Panc1 (cell line): ENCODE measurements at regions not wholly inside any gene's neighbourhood (a gene's known extent, or its start where the extent isn't known, plus 50 kb on each side); places are given as distances from the start of the nearest gene placed in this dataset.

Experiments
- ATAC-seq: fragments of 200-7000 bp; cut with Tn5 transposase; 2 replicates; pipeline ENCODE4 v1.9.1; 2020; ENCODE audit warnings: mild to moderate bottlenecking, moderate library complexity
- BruUV-seq: library from RNA; stranded (reverse); fragments of 400-500 nt; replicated peaks from 2 replicates; lab custom pipeline; 2021; lab: Mats Ljungman, UMichigan
- CTCF ChIA-PET: fragments of 300-600 bp; sonication (Branson Sonifier 250); formaldehyde crosslinking; loops from one replicate; lab custom pipeline; 2022; ENCODE audit warnings: antibody characterized with exemption; lab: Charles Lee
- POLR2A ChIA-PET: fragments of 300-600 bp; sonication (Branson Sonifier 250); formaldehyde crosslinking; loops from one replicate; lab custom pipeline; 2022; ENCODE audit warnings: antibody characterized with exemption; lab: Charles Lee
- DNase-seq: peaks from one replicate; pipeline ENCODE4 v3.0.0-alpha.2; 2010; ENCODE audit warnings: low read depth, low spot score
- H3K27ac ChIP-seq: 2 replicates; pipeline ENCODE4 v1.5.1; 2011; ENCODE audit warnings: mild to moderate bottlenecking, low read length, inconsistent platforms
- H3K27me3 ChIP-seq: fragments of 200-500 bp; sonication (Bioruptor generic); 2 replicates; pipeline ENCODE4 v1.6.0; 2014; ENCODE audit warnings: low read length, inconsistent platforms; ENCODE audit not compliant: control insufficient read depth, insufficient read depth
- H3K36me3 ChIP-seq: fragments of 200-500 bp; sonication (Bioruptor generic); 2 replicates; pipeline ENCODE4 v1.5.1; 2014; ENCODE audit warnings: inconsistent platforms, mild to moderate bottlenecking, low read length, moderate library complexity; ENCODE audit not compliant: control insufficient read depth, insufficient read depth
- H3K4me1 ChIP-seq: 2 replicates; pipeline ENCODE4 v1.5.1; 2011; ENCODE audit warnings: inconsistent platforms, mild to moderate bottlenecking, low read length, moderate library complexity; ENCODE audit not compliant: control insufficient read depth, insufficient read depth
- H3K4me3 ChIP-seq, 2 experiments: 2 replicates each; pipeline ENCODE4 v1.5.1; 2011 to 2012; ENCODE audit warnings: low read depth in 2 of 2, low read length in 2 of 2, mild to moderate bottlenecking in 2 of 2, inconsistent platforms in 1 of 2, moderate library complexity in 1 of 2
- H3K9me3 ChIP-seq: fragments of 200-500 bp; sonication (Bioruptor generic); 2 replicates; pipeline ENCODE4 v1.5.1; 2014; ENCODE audit warnings: low read depth, mild to moderate bottlenecking, inconsistent platforms, low read length, moderate library complexity; ENCODE audit not compliant: control insufficient read depth, insufficient read depth
- POLR2AphosphoS5 ChIP-seq: IDR thresholded peaks from 2 replicates; pipeline ENCODE4 v1.6.1; 2012; ENCODE audit warnings: mild to moderate bottlenecking, low read depth, low read length, moderate library complexity
- SIN3A ChIP-seq: IDR thresholded peaks from 2 replicates; pipeline ENCODE4 v1.6.1; 2012; ENCODE audit warnings: low read depth, mild to moderate bottlenecking, low read length, moderate library complexity, borderline replicate concordance; ENCODE audit not compliant: insufficient read depth
- TCF7L2 ChIP-seq: IDR thresholded peaks from 2 replicates; pipeline ENCODE4 v1.6.1; 2011; ENCODE audit warnings: mild to moderate bottlenecking, low read depth, low read length, inconsistent platforms
- in situ Hi-C: cut with HindIII; loops from 2 replicates; pipeline ENCODE4 v1.10.0; 2016; ENCODE audit warnings: low sequenced_read_pairs, low pct_unique_long_range_greater_than_20kb
- intact Hi-C: fragments of 100-400 bp; cut with micrococcal nuclease; formaldehyde crosslinking; loops from one replicate; pipeline ENCODE4 v1.10.0; 2022; ENCODE audit not compliant: unreplicated experiment
- TF ChIP-seq, protein P1 (sequence below): fragments of 450-650 bp; IDR thresholded peaks from 2 replicates; pipeline ENCODE4 v1.5.1; 2017; ENCODE audit warnings: mild to moderate bottlenecking
- TF ChIP-seq, protein P2 (sequence below), 2 experiments: IDR thresholded peaks; 2 replicates each; pipeline ENCODE4 v1.6.1; 2011 to 2012; ENCODE audit warnings: low read depth in 2 of 2, control low read depth in 1 of 2, low read length in 1 of 2, mild to moderate bottlenecking in 1 of 2, moderate library complexity in 1 of 2; ENCODE audit not compliant: insufficient read depth in 1 of 2

DNA sequence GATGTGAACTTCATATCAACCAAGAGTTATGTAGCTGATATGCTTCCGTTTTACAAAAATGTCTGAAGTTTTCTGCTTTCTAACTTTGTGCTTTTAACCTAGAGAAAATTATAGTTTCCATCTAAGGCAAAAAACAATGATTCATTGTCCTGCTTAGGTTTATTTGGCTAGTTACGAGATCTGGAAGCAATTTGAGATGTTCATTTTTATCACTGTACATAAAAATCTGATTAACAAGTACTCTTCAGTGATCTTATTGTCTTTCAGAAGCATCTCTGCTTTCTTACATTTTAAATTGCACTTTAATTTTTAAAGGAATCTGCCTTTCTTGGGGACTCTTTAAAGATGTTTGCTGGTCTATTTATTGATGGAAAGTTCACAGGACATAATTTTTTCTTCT lies 188.1 kb downstream of the RFC3 start:
- in situ Hi-C loops (no loop called here), intact Hi-C loops (no loop called here)
- no peaks in the 10 kb centered on the region for H3K36me3 ChIP-seq
- CTCF ChIA-PET: no interaction called here
- POLR2A ChIA-PET: no interaction called here
- H3K27me3 ChIP-seq: no peaks in the 10 kb centered on the region
- no peaks in the 10 kb centered on the region for H3K9me3 ChIP-seq
- no TSS peak for BruUV-seq
- no peak overlapping the region for H3K27ac ChIP-seq
- ATAC-seq (no peak), DNase-seq (no peak)
- H3K4me3 ChIP-seq: no peak overlapping the region
- no peak for TF ChIP-seq TCF7L2
- TF ChIP-seq, protein P1, sequence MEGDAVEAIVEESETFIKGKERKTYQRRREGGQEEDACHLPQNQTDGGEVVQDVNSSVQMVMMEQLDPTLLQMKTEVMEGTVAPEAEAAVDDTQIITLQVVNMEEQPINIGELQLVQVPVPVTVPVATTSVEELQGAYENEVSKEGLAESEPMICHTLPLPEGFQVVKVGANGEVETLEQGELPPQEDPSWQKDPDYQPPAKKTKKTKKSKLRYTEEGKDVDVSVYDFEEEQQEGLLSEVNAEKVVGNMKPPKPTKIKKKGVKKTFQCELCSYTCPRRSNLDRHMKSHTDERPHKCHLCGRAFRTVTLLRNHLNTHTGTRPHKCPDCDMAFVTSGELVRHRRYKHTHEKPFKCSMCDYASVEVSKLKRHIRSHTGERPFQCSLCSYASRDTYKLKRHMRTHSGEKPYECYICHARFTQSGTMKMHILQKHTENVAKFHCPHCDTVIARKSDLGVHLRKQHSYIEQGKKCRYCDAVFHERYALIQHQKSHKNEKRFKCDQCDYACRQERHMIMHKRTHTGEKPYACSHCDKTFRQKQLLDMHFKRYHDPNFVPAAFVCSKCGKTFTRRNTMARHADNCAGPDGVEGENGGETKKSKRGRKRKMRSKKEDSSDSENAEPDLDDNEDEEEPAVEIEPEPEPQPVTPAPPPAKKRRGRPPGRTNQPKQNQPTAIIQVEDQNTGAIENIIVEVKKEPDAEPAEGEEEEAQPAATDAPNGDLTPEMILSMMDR: no peak
- TF ChIP-seq, protein P2, sequence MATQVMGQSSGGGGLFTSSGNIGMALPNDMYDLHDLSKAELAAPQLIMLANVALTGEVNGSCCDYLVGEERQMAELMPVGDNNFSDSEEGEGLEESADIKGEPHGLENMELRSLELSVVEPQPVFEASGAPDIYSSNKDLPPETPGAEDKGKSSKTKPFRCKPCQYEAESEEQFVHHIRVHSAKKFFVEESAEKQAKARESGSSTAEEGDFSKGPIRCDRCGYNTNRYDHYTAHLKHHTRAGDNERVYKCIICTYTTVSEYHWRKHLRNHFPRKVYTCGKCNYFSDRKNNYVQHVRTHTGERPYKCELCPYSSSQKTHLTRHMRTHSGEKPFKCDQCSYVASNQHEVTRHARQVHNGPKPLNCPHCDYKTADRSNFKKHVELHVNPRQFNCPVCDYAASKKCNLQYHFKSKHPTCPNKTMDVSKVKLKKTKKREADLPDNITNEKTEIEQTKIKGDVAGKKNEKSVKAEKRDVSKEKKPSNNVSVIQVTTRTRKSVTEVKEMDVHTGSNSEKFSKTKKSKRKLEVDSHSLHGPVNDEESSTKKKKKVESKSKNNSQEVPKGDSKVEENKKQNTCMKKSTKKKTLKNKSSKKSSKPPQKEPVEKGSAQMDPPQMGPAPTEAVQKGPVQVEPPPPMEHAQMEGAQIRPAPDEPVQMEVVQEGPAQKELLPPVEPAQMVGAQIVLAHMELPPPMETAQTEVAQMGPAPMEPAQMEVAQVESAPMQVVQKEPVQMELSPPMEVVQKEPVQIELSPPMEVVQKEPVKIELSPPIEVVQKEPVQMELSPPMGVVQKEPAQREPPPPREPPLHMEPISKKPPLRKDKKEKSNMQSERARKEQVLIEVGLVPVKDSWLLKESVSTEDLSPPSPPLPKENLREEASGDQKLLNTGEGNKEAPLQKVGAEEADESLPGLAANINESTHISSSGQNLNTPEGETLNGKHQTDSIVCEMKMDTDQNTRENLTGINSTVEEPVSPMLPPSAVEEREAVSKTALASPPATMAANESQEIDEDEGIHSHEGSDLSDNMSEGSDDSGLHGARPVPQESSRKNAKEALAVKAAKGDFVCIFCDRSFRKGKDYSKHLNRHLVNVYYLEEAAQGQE (IDR thresholded peaks at IDR 0.05; ENCODE audit: insufficient read depth in 1 of 2, low read depth in 2 of 2, low read length in 1 of 2): no peak
- no peak for TF ChIP-seq POLR2AphosphoS5
- no peak for TF ChIP-seq SIN3A
- no peaks in the 10 kb centered on the region for H3K4me1 ChIP-seq

DNA sequence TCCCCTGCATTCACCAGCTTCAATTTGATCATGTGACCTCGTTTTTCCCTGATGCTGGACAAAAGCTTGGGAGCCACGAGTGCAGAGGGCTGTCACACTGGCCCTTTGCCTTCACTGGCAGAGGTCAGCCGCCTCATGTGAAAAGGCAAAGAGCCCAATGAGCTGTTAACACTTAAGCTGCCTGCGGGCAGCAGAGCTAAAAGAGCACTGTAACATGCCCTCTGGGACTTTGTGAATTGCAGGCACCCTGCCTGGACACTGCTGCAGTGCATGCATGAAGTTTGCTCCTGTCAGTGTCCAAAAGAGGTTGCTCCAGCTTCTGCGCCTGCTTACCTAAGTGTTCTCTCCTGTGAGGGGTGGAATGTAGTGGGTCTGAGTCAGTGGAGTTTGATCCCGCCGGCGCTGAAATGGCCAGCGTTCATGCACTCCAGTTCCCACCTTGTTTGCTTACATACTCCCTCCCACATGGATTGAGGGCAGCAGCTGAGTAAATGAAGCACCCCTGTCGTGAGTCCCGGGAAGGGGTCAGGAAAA lies 193.7 kb downstream of the RFC3 start:
- Histone ChIP-seq H3K4me1 (no peaks in the 10 kb centered on the region), H3K4me3 (no peak overlapping the region), H3K9me3 (no peaks in the 10 kb centered on the region), H3K36me3 (no peaks in the 10 kb centered on the region), H3K27me3 (no peaks in the 10 kb centered on the region), H3K27ac (no peak overlapping the region)
- in situ Hi-C loops: no loop called here
- BruUV-seq: no TSS peak
- intact Hi-C loops: no loop called here
- CTCF ChIA-PET: no interaction called here
- ATAC-seq (no peak), DNase-seq (no peak)
- POLR2A ChIA-PET: interaction anchor here (0.6 kb wide), 1 partner anchor 1082 kb away, joined by 4 read pairs; no protein-coding TSS in a partner anchor
- no peak for TF ChIP-seq SIN3A
- TF ChIP-seq, protein P1: no peak
- TF ChIP-seq TCF7L2: no peak
- no peak for TF ChIP-seq POLR2AphosphoS5
- TF ChIP-seq, protein P2 (IDR thresholded peaks at IDR 0.05; ENCODE audit: insufficient read depth in 1 of 2, low read depth in 2 of 2, low read length in 1 of 2): no peak
